ENCODE measurements at regions not wholly inside any gene's neighbourhood (a gene's known extent, or its start where the extent isn't known, plus 50 kb on each side); places are given as distances from the start of the nearest gene placed in this dataset.

- Mint-ChIP-seq H3K27me3 (no peaks in the 10 kb centered on the region), H3K4me3 (no peak overlapping the region), H3K36me3 (ENCODE audit: low read depth) (no peaks in the 10 kb centered on the region), H3K9me3 (no peaks in the 10 kb centered on the region), H3K27ac (no peak overlapping the region), H3K4me1 (no peaks in the 10 kb centered on the region)
- CTCF ChIA-PET = no interaction called here
- POLR2A ChIA-PET = no interaction called here
- DNase-seq = no peak
These were observed 354.4 kb downstream of the CRPPA start for GRCh38 chr7:16066805-16067459.

- Mint-ChIP-seq H3K27ac (no peak overlapping the region), H3K9me3 (no peaks in the 10 kb centered on the region), H3K4me3 (no peak overlapping the region), H3K4me1 (no peaks in the 10 kb centered on the region), H3K27me3 (no peaks in the 10 kb centered on the region), H3K36me3 (ENCODE audit: low read depth) (no peaks in the 10 kb centered on the region)
- ChIA-PET CTCF (no interaction called here), POLR2A (no interaction called here)
- DNase-seq = no peak
These were observed 355.4 kb downstream of the CRPPA start for GRCh38 chr7:16065939-16066338.

DNA sequence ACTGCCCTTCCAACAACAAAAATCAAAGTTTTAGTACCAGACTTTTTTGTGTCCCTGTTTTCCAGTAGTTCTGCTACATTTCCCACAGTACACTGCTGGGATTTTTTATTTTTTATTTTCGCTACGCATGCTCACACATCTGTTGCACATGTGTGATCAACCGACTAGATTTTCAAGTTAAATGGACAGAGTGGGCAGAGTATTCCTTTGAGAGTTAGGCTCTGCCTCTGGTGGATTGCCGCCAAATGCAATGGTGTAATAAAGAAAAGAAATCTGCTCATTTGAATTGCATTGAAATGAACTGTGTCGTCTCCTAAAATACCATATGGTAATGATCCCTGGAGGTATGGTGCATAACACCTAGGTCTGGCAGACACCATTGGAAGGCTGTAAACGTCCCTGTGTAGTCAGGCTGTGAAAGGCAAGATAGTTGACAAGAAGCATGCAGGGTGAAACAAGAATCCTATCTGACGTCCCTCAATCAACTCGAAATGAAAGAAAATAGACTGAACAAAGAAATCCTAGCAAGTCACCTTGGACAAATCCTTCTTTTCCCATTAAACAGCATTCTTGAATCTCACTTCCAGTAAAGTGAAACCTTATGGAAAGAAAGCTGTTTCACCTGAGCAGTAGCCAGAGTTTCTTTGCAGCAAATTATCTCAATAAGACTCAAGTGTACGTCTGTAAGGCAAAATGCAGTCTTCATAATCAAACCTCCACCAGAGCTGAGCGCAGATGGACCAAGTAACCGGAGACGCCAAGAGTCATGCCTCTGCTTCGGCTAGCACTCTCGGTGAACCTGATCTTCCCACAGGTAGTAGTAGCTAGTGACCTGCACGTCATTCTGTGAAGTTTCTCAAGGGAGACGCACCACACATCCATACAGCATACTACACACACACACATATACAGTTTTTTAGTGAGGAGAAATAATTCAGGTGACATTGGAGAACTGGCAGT lies 357.3 kb downstream of the CRPPA start:
- Mint-ChIP-seq H3K27me3 (no peaks in the 10 kb centered on the region), H3K4me1 (no peaks in the 10 kb centered on the region), H3K9me3 (no peaks in the 10 kb centered on the region), H3K4me3 (no peak overlapping the region), H3K27ac (no peak overlapping the region), H3K36me3 (ENCODE audit: low read depth) (no peaks in the 10 kb centered on the region)
- CTCF ChIA-PET = no interaction called here
- no peak for DNase-seq
- POLR2A ChIA-PET = no interaction called here

- no peak overlapping the region for H3K4me3 Mint-ChIP-seq
- no peak for DNase-seq
- no peak overlapping the region for H3K27ac Mint-ChIP-seq
- POLR2A ChIA-PET = no interaction called here
- H3K36me3 Mint-ChIP-seq (ENCODE audit: low read depth) = no peaks in the 10 kb centered on the region
- no peaks in the 10 kb centered on the region for H3K9me3 Mint-ChIP-seq
- no peaks in the 10 kb centered on the region for H3K27me3 Mint-ChIP-seq
- no peaks in the 10 kb centered on the region for H3K4me1 Mint-ChIP-seq
- CTCF ChIA-PET = no interaction called here
These were observed 358.1 kb downstream of the CRPPA start for GRCh38 chr7:16063221-16063620.

DNA sequence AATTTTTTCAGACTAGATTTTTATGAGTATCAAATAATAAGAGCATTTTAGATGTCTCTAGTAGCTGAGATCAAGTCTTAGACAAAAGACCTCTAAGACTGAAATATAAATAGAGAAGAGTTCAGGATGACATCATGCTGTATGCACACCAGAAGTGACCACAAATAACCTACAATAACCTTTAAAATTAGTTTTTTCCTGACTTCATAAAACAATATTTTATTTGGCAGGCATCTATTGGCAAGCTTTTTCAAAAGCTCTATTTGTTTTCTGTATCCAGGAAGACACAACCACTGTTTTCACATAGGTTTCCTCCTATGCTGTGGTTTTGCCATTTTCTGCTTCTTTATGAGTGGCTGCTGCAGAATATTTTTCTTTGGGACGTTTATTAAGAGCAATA lies 359.1 kb downstream of the CRPPA start:
- CTCF ChIA-PET = no interaction called here
- Mint-ChIP-seq H3K4me3 (no peak overlapping the region), H3K4me1 (no peaks in the 10 kb centered on the region), H3K36me3 (ENCODE audit: low read depth) (no peaks in the 10 kb centered on the region), H3K27ac (no peak overlapping the region), H3K9me3 (no peaks in the 10 kb centered on the region), H3K27me3 (no peaks in the 10 kb centered on the region)
- DNase-seq = no peak
- POLR2A ChIA-PET = no interaction called here

DNA sequence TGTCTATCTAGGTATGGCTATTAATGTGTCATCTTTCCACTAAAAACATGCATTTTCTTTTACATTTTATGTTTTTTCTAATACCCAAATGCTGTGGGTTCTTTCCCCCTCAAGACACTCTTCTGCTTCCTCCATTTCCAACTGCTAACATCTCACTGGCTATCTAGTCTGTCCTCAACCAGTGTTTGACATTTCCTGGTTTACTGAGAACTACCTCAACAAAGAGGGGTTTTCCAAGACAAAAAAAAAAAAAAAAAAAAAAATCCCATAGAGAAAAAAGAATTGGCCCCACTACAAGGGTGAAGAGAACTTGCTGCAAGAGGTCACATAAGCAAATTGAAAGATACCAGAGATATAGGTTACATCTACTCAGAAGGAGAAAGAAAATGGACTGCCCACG lies 359.7 kb downstream of the CRPPA start:
- H3K4me3 Mint-ChIP-seq = no peak overlapping the region
- H3K27me3 Mint-ChIP-seq = no peaks in the 10 kb centered on the region
- H3K27ac Mint-ChIP-seq = no peak overlapping the region
- ChIA-PET CTCF (no interaction called here), POLR2A (no interaction called here)
- no peaks in the 10 kb centered on the region for H3K36me3 Mint-ChIP-seq (ENCODE audit: low read depth)
- DNase-seq = no peak
- no peaks in the 10 kb centered on the region for H3K4me1 Mint-ChIP-seq
- H3K9me3 Mint-ChIP-seq = no peaks in the 10 kb centered on the region

GRCh38 chr7:16061011-16061410 lies 360.3 kb downstream of the CRPPA start:
- Mint-ChIP-seq H3K9me3 (no peaks in the 10 kb centered on the region), H3K4me3 (no peak overlapping the region), H3K36me3 (ENCODE audit: low read depth) (no peaks in the 10 kb centered on the region), H3K27ac (no peak overlapping the region), H3K27me3 (no peaks in the 10 kb centered on the region), H3K4me1 (no peaks in the 10 kb centered on the region)
- no peak for DNase-seq
- POLR2A ChIA-PET = no interaction called here
- CTCF ChIA-PET = no interaction called here

DNA sequence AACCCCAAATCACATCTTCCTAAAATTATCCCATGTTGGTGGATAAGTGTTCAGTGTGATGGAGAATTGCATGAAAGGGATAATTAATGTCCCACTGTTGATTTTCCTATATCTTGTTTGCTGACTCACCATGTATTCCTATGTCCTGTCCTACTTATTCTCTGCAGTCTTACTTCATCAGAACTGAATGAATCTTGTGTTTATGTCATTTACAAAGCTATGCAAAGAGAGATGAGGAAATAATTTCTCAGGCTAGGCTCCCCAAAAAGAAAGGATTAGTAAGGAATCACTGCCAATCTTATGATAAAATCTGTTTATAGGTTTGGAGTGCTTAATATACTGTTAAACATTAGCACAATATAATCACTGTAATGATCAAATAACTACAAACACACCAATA lies 360.8 kb downstream of the CRPPA start:
- POLR2A ChIA-PET = no interaction called here
- CTCF ChIA-PET = no interaction called here
- no peaks in the 10 kb centered on the region for H3K27me3 Mint-ChIP-seq
- no peak overlapping the region for H3K27ac Mint-ChIP-seq
- DNase-seq = no peak
- no peaks in the 10 kb centered on the region for H3K4me1 Mint-ChIP-seq
- H3K4me3 Mint-ChIP-seq = no peak overlapping the region
- no peaks in the 10 kb centered on the region for H3K36me3 Mint-ChIP-seq (ENCODE audit: low read depth)
- no peaks in the 10 kb centered on the region for H3K9me3 Mint-ChIP-seq

- DNase-seq = no peak
- ChIA-PET CTCF (no interaction called here), POLR2A (no interaction called here)
- Mint-ChIP-seq H3K4me3 (no peak overlapping the region), H3K4me1 (no peaks in the 10 kb centered on the region), H3K27ac (no peak overlapping the region), H3K36me3 (ENCODE audit: low read depth) (no peaks in the 10 kb centered on the region), H3K9me3 (no peaks in the 10 kb centered on the region), H3K27me3 (no peaks in the 10 kb centered on the region)
These were observed 365.9 kb downstream of the CRPPA start for GRCh38 chr7:16055263-16055976.

GRCh38 chr7:16051561-16052255 lies 365.2 kb upstream of the MEOX2 start:
- Mint-ChIP-seq H3K4me3 (no peak overlapping the region), H3K9me3 (no peaks in the 10 kb centered on the region), H3K36me3 (ENCODE audit: low read depth) (no peaks in the 10 kb centered on the region), H3K27ac (no peak overlapping the region), H3K27me3 (no peaks in the 10 kb centered on the region), H3K4me1 (no peaks in the 10 kb centered on the region)
- ChIA-PET POLR2A (no interaction called here), CTCF (no interaction called here)
- DNase-seq = no peak

- H3K27ac Mint-ChIP-seq = no peak overlapping the region
- no peak overlapping the region for H3K4me3 Mint-ChIP-seq
- ChIA-PET CTCF (no interaction called here), POLR2A (no interaction called here)
- no peaks in the 10 kb centered on the region for H3K27me3 Mint-ChIP-seq
- H3K4me1 Mint-ChIP-seq = no peaks in the 10 kb centered on the region
- no peaks in the 10 kb centered on the region for H3K9me3 Mint-ChIP-seq
- H3K36me3 Mint-ChIP-seq (ENCODE audit: low read depth) = no peaks in the 10 kb centered on the region
- no peak for DNase-seq
These were observed 359.6 kb upstream of the MEOX2 start for GRCh38 chr7:16046041-16046440.

DNA sequence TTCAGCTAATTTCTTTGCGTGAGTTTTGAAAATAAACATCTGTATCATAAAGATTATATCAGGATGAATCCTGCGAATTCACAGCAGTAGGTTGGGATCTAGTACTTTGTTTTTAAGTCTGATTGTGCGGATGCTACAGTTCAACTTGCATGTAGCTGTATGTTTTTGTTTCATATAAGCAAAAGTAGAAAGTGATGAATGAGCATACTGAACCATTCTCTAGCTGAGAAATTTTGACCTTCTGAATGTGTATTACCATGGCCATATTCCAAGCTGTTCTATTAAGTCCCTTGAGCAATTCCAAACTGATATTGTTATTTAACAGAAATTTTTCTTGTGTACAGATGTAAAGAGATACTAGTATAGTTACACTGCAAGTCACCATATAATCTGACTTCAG lies 358.8 kb upstream of the MEOX2 start:
- POLR2A ChIA-PET = no interaction called here
- Mint-ChIP-seq H3K27me3 (no peaks in the 10 kb centered on the region), H3K27ac (no peak overlapping the region), H3K4me1 (no peaks in the 10 kb centered on the region), H3K36me3 (ENCODE audit: low read depth) (no peaks in the 10 kb centered on the region), H3K9me3 (no peaks in the 10 kb centered on the region), H3K4me3 (no peak overlapping the region)
- CTCF ChIA-PET = no interaction called here
- DNase-seq = no peak

- ChIA-PET POLR2A (no interaction called here), CTCF (no interaction called here)
- no peak overlapping the region for H3K27ac Mint-ChIP-seq
- no peak for DNase-seq
- H3K4me1 Mint-ChIP-seq = no peaks in the 10 kb centered on the region
- no peak overlapping the region for H3K4me3 Mint-ChIP-seq
- no peaks in the 10 kb centered on the region for H3K9me3 Mint-ChIP-seq
- H3K36me3 Mint-ChIP-seq (ENCODE audit: low read depth) = no peaks in the 10 kb centered on the region
- no peaks in the 10 kb centered on the region for H3K27me3 Mint-ChIP-seq
These were observed 358.2 kb upstream of the MEOX2 start for GRCh38 chr7:16044645-16045044.

Data from activated CD4-positive, alpha-beta memory T cell treated with anti-CD3 and anti-CD28 coated beads, Interleukin-2, amount 10 ng/mL, durations not matched to agents 7 days and 5 days (primary cell).